A549 (cell line): ENCODE measurements at regions not wholly inside any gene's neighbourhood (a gene's known extent, or its start where the extent isn't known, plus 50 kb on each side); places are given as distances from the start of the nearest gene placed in this dataset.

Experiments
- JUNB ChIP-seq: fragments of >200 bp; sonication (Bioruptor Twin); formaldehyde crosslinking; IDR thresholded peaks from 2 replicates; pipeline ENCODE4 v1.6.1; 2016
- RARB ChIP-seq: fragments of 250-450 bp; sonication (Bioruptor Pico); IDR thresholded peaks from 2 replicates; pipeline ENCODE4 v1.8.0; 2021; ENCODE audit warnings: mild to moderate bottlenecking, moderate library complexity
- TF ChIP-seq, protein P1 (sequence below): fragments of >200 bp; sonication (Bioruptor Twin); formaldehyde crosslinking; IDR thresholded peaks from 3 replicates; pipeline ENCODE4 v1.5.1; 2016

DNA sequence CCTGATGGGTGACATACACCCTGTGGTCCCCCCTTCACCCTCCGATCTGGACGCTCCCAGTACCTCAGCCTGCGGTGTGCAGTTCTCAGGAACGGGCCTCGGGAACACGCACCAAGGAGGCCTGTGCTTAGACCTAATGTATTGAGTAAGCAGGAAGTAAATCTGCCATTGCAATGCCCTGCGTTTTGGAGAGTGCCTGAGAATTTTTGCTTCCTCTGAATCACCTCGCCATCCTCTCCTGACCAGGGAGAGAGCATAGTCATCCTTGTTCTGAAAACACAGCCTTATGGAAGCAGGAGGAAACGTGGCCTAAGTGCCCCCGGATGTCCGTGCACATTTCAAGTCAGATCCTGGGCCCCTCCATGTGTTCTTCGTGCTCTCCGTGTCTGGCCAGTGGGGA, 272.2 kb downstream of the NDUFA10 start:
- no peak for TF ChIP-seq RARB
- TF ChIP-seq, protein P1, sequence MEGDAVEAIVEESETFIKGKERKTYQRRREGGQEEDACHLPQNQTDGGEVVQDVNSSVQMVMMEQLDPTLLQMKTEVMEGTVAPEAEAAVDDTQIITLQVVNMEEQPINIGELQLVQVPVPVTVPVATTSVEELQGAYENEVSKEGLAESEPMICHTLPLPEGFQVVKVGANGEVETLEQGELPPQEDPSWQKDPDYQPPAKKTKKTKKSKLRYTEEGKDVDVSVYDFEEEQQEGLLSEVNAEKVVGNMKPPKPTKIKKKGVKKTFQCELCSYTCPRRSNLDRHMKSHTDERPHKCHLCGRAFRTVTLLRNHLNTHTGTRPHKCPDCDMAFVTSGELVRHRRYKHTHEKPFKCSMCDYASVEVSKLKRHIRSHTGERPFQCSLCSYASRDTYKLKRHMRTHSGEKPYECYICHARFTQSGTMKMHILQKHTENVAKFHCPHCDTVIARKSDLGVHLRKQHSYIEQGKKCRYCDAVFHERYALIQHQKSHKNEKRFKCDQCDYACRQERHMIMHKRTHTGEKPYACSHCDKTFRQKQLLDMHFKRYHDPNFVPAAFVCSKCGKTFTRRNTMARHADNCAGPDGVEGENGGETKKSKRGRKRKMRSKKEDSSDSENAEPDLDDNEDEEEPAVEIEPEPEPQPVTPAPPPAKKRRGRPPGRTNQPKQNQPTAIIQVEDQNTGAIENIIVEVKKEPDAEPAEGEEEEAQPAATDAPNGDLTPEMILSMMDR, result no peak
- no peak for TF ChIP-seq JUNB
